ENCODE measurements at regions not wholly inside any gene's neighbourhood (a gene's known extent, or its start where the extent isn't known, plus 50 kb on each side); places are given as distances from the start of the nearest gene placed in this dataset.

- no peak for TF ChIP-seq CTCF (IDR thresholded peaks at IDR 0.05 in 2 of 3, conservative IDR thresholded peaks at IDR 0.05 in 1 of 3; ENCODE audit: insufficient read depth in 2 of 3, low read depth in 1 of 3, low read length in 3 of 3)
- no peak for TF ChIP-seq ZBTB7A (IDR thresholded peaks at IDR 0.05; ENCODE audit: borderline replicate concordance, control insufficient read depth, low read depth, low read length)
- no peak for TF ChIP-seq NRF1 (conservative IDR thresholded peaks at IDR 0.05 in 1 of 2, IDR thresholded peaks at IDR 0.05 in 1 of 2)
- TF ChIP-seq ZNF311 (CRISPR knock-in tag; IDR thresholded peaks at IDR 0.05): no peak
- TF ChIP-seq MYNN (IDR thresholded peaks at IDR 0.05): no peak
- no peak for TF ChIP-seq MYNN (CRISPR knock-in tag; IDR thresholded peaks at IDR 0.05)
These were observed 151.0 kb downstream of the C4orf33 start for GRCh38 chr4:129246910-129247461.
